ENCODE measurements at regions not wholly inside any gene's neighbourhood (a gene's known extent, or its start where the extent isn't known, plus 50 kb on each side); places are given as distances from the start of the nearest gene placed in this dataset.
A peak's percentile ranks its signal among the peaks of the same experiment; 100 is the strongest.

GRCh38 chr2:172200495-172201085 lies 97.9 kb upstream of the DLX2 start:
- Histone ChIP-seq H3K27ac (no peak overlapping the region), H3K4me3 (no peak overlapping the region)

GRCh38 chr2:172204309-172204708 lies 101.6 kb upstream of the DLX2 start:
- DNase-seq, result no peak
- Histone ChIP-seq H3K9me3 (no peaks in the 10 kb centered on the region), H3K27ac (no peak overlapping the region), H3K9ac (ENCODE audit: low read depth in 2 of 2, low read length in 2 of 2) (no peak overlapping the region), H3K4me3 (no peak overlapping the region), H3K27me3 (no peaks in the 10 kb centered on the region), H3K36me3 (no peaks in the 10 kb centered on the region), H3K4me1 (no peaks in the 10 kb centered on the region)
- intact Hi-C loops (cut with DNase I), result no loop called here
- no peak for TF ChIP-seq CTCF (IDR thresholded peaks at IDR 0.05)

More at GRCh38 chr2:172200495-172201085, 97.9 kb upstream of the DLX2 start:
- H3K9me3 ChIP-seq, result no peaks in the 10 kb centered on the region
- H3K9ac ChIP-seq (ENCODE audit: low read depth in 2 of 2, low read length in 2 of 2), result no peak overlapping the region
- intact Hi-C loops (cut with DNase I), result no loop called here
- no peaks in the 10 kb centered on the region for H3K36me3 ChIP-seq
- peak; percentile 38 for TF ChIP-seq CTCF (IDR thresholded peaks at IDR 0.05)
- H3K27me3 ChIP-seq, result no peaks in the 10 kb centered on the region
- peak; percentile 49 for DNase-seq
- no peaks in the 10 kb centered on the region for H3K4me1 ChIP-seq

- no peak for DNase-seq
- intact Hi-C loops (cut with DNase I), result no loop called here
- Histone ChIP-seq H3K36me3 (no peaks in the 10 kb centered on the region), H3K9me3 (no peaks in the 10 kb centered on the region), H3K27me3 (no peaks in the 10 kb centered on the region), H3K4me1 (no peaks in the 10 kb centered on the region), H3K4me3 (no peak overlapping the region), H3K9ac (ENCODE audit: low read depth in 2 of 2, low read length in 2 of 2) (no peak overlapping the region), H3K27ac (no peak overlapping the region)
- TF ChIP-seq CTCF (IDR thresholded peaks at IDR 0.05), result no peak
Measured at GRCh38 chr2:172204762-172205161, 102.1 kb upstream of the DLX2 start.

- no peak for TF ChIP-seq CTCF (IDR thresholded peaks at IDR 0.05)
- intact Hi-C loops (cut with DNase I), result no loop called here
- H3K9ac ChIP-seq (ENCODE audit: low read depth in 2 of 2, low read length in 2 of 2), result no peak overlapping the region
Measured at GRCh38 chr2:172205292-172205691, 102.6 kb upstream of the DLX2 start.

GRCh38 chr2:172207911-172208310 lies 105.2 kb upstream of the DLX2 start:
- Histone ChIP-seq H3K36me3 (no peaks in the 10 kb centered on the region), H3K4me1 (no peaks in the 10 kb centered on the region), H3K27ac (no peak overlapping the region), H3K27me3 (no peaks in the 10 kb centered on the region), H3K9ac (ENCODE audit: low read depth in 2 of 2, low read length in 2 of 2) (no peak overlapping the region), H3K9me3 (no peaks in the 10 kb centered on the region), H3K4me3 (no peak overlapping the region)
- intact Hi-C loops (cut with DNase I), result no loop called here
- TF ChIP-seq CTCF (IDR thresholded peaks at IDR 0.05), result no peak
- DNase-seq, result no peak

More at GRCh38 chr2:172205292-172205691, 102.6 kb upstream of the DLX2 start:
- DNase-seq, result no peak
- no peak overlapping the region for H3K27ac ChIP-seq
- H3K4me1 ChIP-seq, result no peaks in the 10 kb centered on the region
- H3K9me3 ChIP-seq, result no peaks in the 10 kb centered on the region
- H3K27me3 ChIP-seq, result no peaks in the 10 kb centered on the region
- H3K4me3 ChIP-seq, result no peak overlapping the region
- H3K36me3 ChIP-seq, result no peaks in the 10 kb centered on the region
